Upper lobe of left lung (tissue), 4 donors: ENCODE measurements at regions not wholly inside any gene's neighbourhood (a gene's known extent, or its start where the extent isn't known, plus 50 kb on each side); places are given as distances from the start of the nearest gene placed in this dataset.

Source experiments
- EP300 ChIP-seq, 4 donors: sonication (generic); formaldehyde crosslinking; IDR thresholded peaks; one replicate each; pipeline ENCODE4 v1.5.1; 2017; ENCODE audit warnings: antibody characterized with exemption in 4 of 4, control low read depth in 2 of 4
- POLR2AphosphoS5 ChIP-seq, 2 donors: sonication (generic); formaldehyde crosslinking; IDR thresholded peaks; one replicate each; pipeline ENCODE4 v1.5.1; 2017; ENCODE audit warnings: antibody characterized with exemption in 2 of 2
- TF ChIP-seq, protein P1 (sequence below), 6 experiments: fragments of 450-650 bp in 4 of 6; fragments of 200-600 bp in 2 of 6; sonication (generic) in 2 of 6; IDR thresholded peaks; one replicate each; pipeline ENCODE4 v1.5.1; 2016 to 2019; ENCODE audit warnings: antibody characterized with exemption in 6 of 6

DNA sequence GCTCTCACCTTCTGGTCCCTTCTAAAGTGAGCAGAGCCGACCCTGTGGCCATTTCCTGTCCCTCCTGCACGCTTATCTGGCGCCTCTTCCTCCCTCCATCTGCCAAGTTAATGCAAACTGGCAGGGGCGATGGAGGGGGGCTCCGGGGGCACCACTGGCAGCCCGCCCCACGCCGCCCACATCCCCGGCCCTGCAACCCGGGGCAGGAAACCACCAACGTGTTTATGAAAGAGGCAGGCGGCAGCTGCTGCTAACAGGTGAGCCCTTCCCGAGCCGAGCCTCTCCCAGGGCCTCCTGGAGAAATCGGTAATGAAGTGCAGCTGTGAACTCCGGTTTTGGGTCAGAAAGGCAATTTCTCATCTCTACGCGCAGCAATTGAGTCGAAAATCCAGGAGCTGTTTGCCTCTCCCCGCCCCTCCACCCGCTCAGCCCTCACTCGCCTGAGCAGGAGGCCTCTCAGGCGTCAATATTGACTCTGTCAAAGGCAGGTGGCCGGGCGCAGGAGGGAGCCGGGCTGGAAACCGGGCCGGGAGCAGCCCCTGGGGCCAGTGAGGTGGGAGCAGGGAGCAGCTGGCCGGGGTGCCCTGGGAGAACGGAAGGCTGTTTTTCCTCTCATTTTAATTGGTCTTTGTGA, 164.4 kb upstream of the GSE1 start:
- TF ChIP-seq, protein P1, sequence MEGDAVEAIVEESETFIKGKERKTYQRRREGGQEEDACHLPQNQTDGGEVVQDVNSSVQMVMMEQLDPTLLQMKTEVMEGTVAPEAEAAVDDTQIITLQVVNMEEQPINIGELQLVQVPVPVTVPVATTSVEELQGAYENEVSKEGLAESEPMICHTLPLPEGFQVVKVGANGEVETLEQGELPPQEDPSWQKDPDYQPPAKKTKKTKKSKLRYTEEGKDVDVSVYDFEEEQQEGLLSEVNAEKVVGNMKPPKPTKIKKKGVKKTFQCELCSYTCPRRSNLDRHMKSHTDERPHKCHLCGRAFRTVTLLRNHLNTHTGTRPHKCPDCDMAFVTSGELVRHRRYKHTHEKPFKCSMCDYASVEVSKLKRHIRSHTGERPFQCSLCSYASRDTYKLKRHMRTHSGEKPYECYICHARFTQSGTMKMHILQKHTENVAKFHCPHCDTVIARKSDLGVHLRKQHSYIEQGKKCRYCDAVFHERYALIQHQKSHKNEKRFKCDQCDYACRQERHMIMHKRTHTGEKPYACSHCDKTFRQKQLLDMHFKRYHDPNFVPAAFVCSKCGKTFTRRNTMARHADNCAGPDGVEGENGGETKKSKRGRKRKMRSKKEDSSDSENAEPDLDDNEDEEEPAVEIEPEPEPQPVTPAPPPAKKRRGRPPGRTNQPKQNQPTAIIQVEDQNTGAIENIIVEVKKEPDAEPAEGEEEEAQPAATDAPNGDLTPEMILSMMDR (IDR thresholded peaks at IDR 0.05), result no peak
- TF ChIP-seq EP300 (IDR thresholded peaks at IDR 0.05), result no peak
- no peak for TF ChIP-seq POLR2AphosphoS5 (IDR thresholded peaks at IDR 0.05)
